IMR-90 (cell line): ENCODE measurements at regions not wholly inside any gene's neighbourhood (a gene's known extent, or its start where the extent isn't known, plus 50 kb on each side); places are given as distances from the start of the nearest gene placed in this dataset.

Experiments used
- ATAC-seq: fragments of 200-7000 bp; cut with Tn5 transposase; 2 replicates; pipeline ENCODE4 v1.9.1; 2020; ENCODE audit warnings: low read depth, mild to moderate bottlenecking, moderate library complexity
- BruUV-seq: library from RNA; stranded (reverse); fragments of 400-500 nt; replicated peaks from 2 replicates; lab custom pipeline; 2021; lab: Mats Ljungman, UMichigan
- CTCF ChIA-PET: fragments of 300-600 bp; formaldehyde crosslinking; extraction: SDS; loops from one replicate; lab custom pipeline; 2021; ENCODE audit warnings: antibody characterized with exemption; lab: Yijun Ruan, JAX
- POLR2A ChIA-PET: fragments of 300-600 bp; sonication (Branson Sonifier 250); formaldehyde crosslinking; loops from one replicate; lab custom pipeline; 2022; ENCODE audit warnings: antibody characterized with exemption; ENCODE audit not compliant: unreplicated experiment; lab: Charles Lee
- DNase-seq: peaks from one replicate; pipeline ENCODE4 v3.0.0; 2013
- H2AFZ ChIP-seq: replicated peaks from 2 replicates; pipeline ENCODE3; 2013; ENCODE audit warnings: low read length, mild to moderate bottlenecking; ENCODE audit not compliant: poor library complexity
- H2AK5ac ChIP-seq: 2 replicates; pipeline ENCODE4 v1.6.1; 2013; ENCODE audit warnings: low read depth, low read length, inconsistent platforms
- H2AK9ac ChIP-seq: replicated peaks from 2 replicates; pipeline ENCODE3; 2013; ENCODE audit warnings: mild to moderate bottlenecking, low read depth, low read length, moderate library complexity; ENCODE audit not compliant: poor library complexity
- H2BK120ac ChIP-seq: 2 replicates; pipeline ENCODE4 v1.6.1; 2013; ENCODE audit warnings: low read depth, low read length, inconsistent platforms
- H2BK15ac ChIP-seq: 3 replicates; pipeline ENCODE4 v1.6.1; 2013; ENCODE audit warnings: low read depth, low read length, inconsistent platforms
- H2BK20ac ChIP-seq: 2 replicates; pipeline ENCODE4 v1.6.1; 2013; ENCODE audit warnings: low read depth, mild to moderate bottlenecking, inconsistent platforms, low read length, moderate library complexity
- H2BK5ac ChIP-seq: 2 replicates; pipeline ENCODE4 v1.6.1; 2013; ENCODE audit warnings: mild to moderate bottlenecking, low read depth, low read length, inconsistent platforms; ENCODE audit not compliant: poor library complexity, severe bottlenecking
- H3K14ac ChIP-seq: replicated peaks from 2 replicates; pipeline ENCODE4 v1.6.1; 2013; ENCODE audit warnings: low read depth, low read length, inconsistent platforms
- H3K18ac ChIP-seq: 2 replicates; pipeline ENCODE4 v1.6.1; 2013; ENCODE audit warnings: low read depth, low read length, control low read depth
- H3K23ac ChIP-seq: 2 replicates; pipeline ENCODE4 v1.6.1; 2013; ENCODE audit warnings: low read depth, low read length, inconsistent platforms
- H3K27ac ChIP-seq: 2 replicates; pipeline ENCODE4 v1.5.1; 2013; ENCODE audit warnings: mild to moderate bottlenecking, control low read depth, low read length; ENCODE audit not compliant: insufficient read depth
- H3K27me3 ChIP-seq: 2 replicates; pipeline ENCODE4 v1.6.1; 2013; ENCODE audit warnings: low read length; ENCODE audit not compliant: control insufficient read depth, insufficient read depth
- H3K36me3 ChIP-seq: 2 replicates; pipeline ENCODE4 v1.6.1; 2013; ENCODE audit warnings: low read length, mixed read lengths; ENCODE audit not compliant: control insufficient read depth, insufficient read depth
- H3K4ac ChIP-seq: 2 replicates; pipeline ENCODE4 v1.6.1; 2013; ENCODE audit warnings: low read depth, low read length, inconsistent platforms
- H3K4me1 ChIP-seq: 2 replicates; pipeline ENCODE4 v1.6.1; 2013; ENCODE audit warnings: low read length, mixed read lengths; ENCODE audit not compliant: control insufficient read depth, insufficient read depth
- H3K4me2 ChIP-seq: 2 replicates; pipeline ENCODE4 v1.6.1; 2013; ENCODE audit warnings: low read depth, mild to moderate bottlenecking, control low read depth, low read length, moderate library complexity
- H3K4me3 ChIP-seq: 2 replicates; pipeline ENCODE4 v1.5.1; 2013; ENCODE audit warnings: low read depth, mild to moderate bottlenecking, control low read depth, low read length, moderate library complexity; ENCODE audit not compliant: insufficient read depth
- H3K56ac ChIP-seq: 2 replicates; pipeline ENCODE4 v1.6.1; 2013; ENCODE audit warnings: low read length, inconsistent platforms; ENCODE audit not compliant: insufficient read depth; ENCODE audit errors: extremely low read depth
- H3K79me1 ChIP-seq, 2 experiments: 2 replicates each; pipeline ENCODE4 v1.6.1; 2013; ENCODE audit warnings: low read length in 2 of 2, inconsistent platforms in 1 of 2, low read depth in 1 of 2
- H3K9ac ChIP-seq: 2 replicates; pipeline ENCODE4 v1.6.1; 2013; ENCODE audit warnings: low read depth, low read length, control low read depth
- H3K9me1 ChIP-seq: 2 replicates; pipeline ENCODE4 v1.6.1; 2013; ENCODE audit warnings: low read length, inconsistent platforms; ENCODE audit not compliant: insufficient read depth
- H3K9me3 ChIP-seq: 2 replicates; pipeline ENCODE4 v1.6.1; 2013; ENCODE audit warnings: low read length; ENCODE audit not compliant: control insufficient read depth, insufficient read depth
- H4K20me1 ChIP-seq: 2 replicates; pipeline ENCODE4 v1.6.1; 2013; ENCODE audit warnings: low read length, inconsistent platforms; ENCODE audit not compliant: insufficient read depth
- H4K5ac ChIP-seq: 2 replicates; pipeline ENCODE4 v1.6.1; 2013; ENCODE audit warnings: mild to moderate bottlenecking, low read depth, low read length, control low read depth
- H4K8ac ChIP-seq, 2 experiments: 2 replicates each; pipeline ENCODE4 v1.6.1; 2013; ENCODE audit warnings: low read depth in 2 of 2, low read length in 2 of 2, control low read depth in 1 of 2, inconsistent platforms in 1 of 2
- H4K91ac ChIP-seq: 2 replicates; pipeline ENCODE4 v1.6.1; 2013; ENCODE audit warnings: low read depth, low read length, inconsistent platforms; ENCODE audit not compliant: insufficient read depth
- CHD1 ChIP-seq: IDR thresholded peaks from 2 replicates; pipeline ENCODE4 v1.6.1; 2012; ENCODE audit warnings: low read depth, low read length, improper control_type of control experiment
- ELK1 ChIP-seq: fragments of 150-350 bp; IDR thresholded peaks from 2 replicates; pipeline ENCODE4 v1.6.1; 2016; ENCODE audit warnings: low read depth, mild to moderate bottlenecking, low read length, moderate library complexity, borderline replicate concordance
- MAFK ChIP-seq: IDR thresholded peaks from 2 replicates; pipeline ENCODE4 v1.6.1; 2012; ENCODE audit warnings: low read depth, low read length, improper control_type of control experiment
- POLR2A ChIP-seq: IDR thresholded peaks from 2 replicates; pipeline ENCODE4 v1.6.1; 2012; ENCODE audit warnings: mild to moderate bottlenecking, low read depth, low read length
- RAD21 ChIP-seq: IDR thresholded peaks from 2 replicates; pipeline ENCODE4 v1.6.1; 2012; ENCODE audit warnings: low read length, improper control_type of control experiment
- WGBS, 2 experiments: methylation state at CpG; one replicate each; pipeline versions ENCODE4 v1.1.5 to v1.1.7; 2013; ENCODE audit warnings: missing lambda C conversion rate in 2 of 2; ENCODE audit not compliant: insufficient read length in 1 of 2; ENCODE audit errors: extremely low coverage in 2 of 2; 5-methylcytosine and 5-hydroxymethylcytosine counted together
- dilution Hi-C: fragments of 300-500 bp; cut with HindIII; formaldehyde crosslinking; loops from one replicate; pipeline ENCODE4 v1.14.3; 2018; ENCODE audit warnings: low sequenced_read_pairs; ENCODE audit not compliant: unreplicated experiment
- in situ Hi-C: fragments of 300-500 bp; cut with MboI; formaldehyde crosslinking; loops from 3 replicates; pipeline ENCODE4 v1.14.3; 2019; ENCODE audit warnings: low sequenced_read_pairs, inconsistent platforms, mixed read lengths
- intact Hi-C: fragments of 100-400 bp; cut with micrococcal nuclease; formaldehyde crosslinking; loops from 2 replicates; pipeline ENCODE4 v1.10.0; 2022

GRCh38 chr2:75949385-75950030, 238.8 kb upstream of the GCFC2 start:
- Histone ChIP-seq H4K8ac (no peak overlapping the region), H3K27ac (no peak overlapping the region), H3K9me3 (no peaks in the 10 kb centered on the region), H3K4me3 (no peak overlapping the region), H3K4me2 (no peak overlapping the region), H3K79me1 (no peaks in the 10 kb centered on the region), H3K9me1 (no peaks in the 10 kb centered on the region), H3K18ac (no peak overlapping the region), H3K23ac (no peak overlapping the region), H3K14ac (no peak overlapping the region), H3K27me3 (no peaks in the 10 kb centered on the region), H2BK20ac (no peak overlapping the region), H2AFZ (no peak overlapping the region), H2AK9ac (no peak overlapping the region), H3K4me1 (no peaks in the 10 kb centered on the region), H3K36me3 (no peaks in the 10 kb centered on the region), H3K4ac (no peak overlapping the region), H2BK5ac (no peak overlapping the region), H4K91ac (no peak overlapping the region), H2BK15ac (no peak overlapping the region), H4K5ac (no peak overlapping the region), H3K9ac (no peak overlapping the region), H3K56ac (no peak overlapping the region), H4K20me1 (no peaks in the 10 kb centered on the region), H2AK5ac (no peak overlapping the region), H2BK120ac (no peak overlapping the region)
- DNase-seq (no peak), ATAC-seq (no peak)
- ChIA-PET POLR2A (no interaction called here), CTCF (no interaction called here)
- intact Hi-C loops (no loop called here), dilution Hi-C loops (no loop called here), in situ Hi-C loops (no loop called here)
- TF ChIP-seq CHD1 (no peak), POLR2A (no peak), RAD21 (no peak), MAFK (no peak), ELK1 (no peak)
- BruUV-seq: no TSS peak
- WGBS, 2 experiments: no CpG with 5 or more reads among the region's 4 CpGs
